Neural cell (in vitro differentiated cells): ENCODE measurements at regions not wholly inside any gene's neighbourhood (a gene's known extent, or its start where the extent isn't known, plus 50 kb on each side); places are given as distances from the start of the nearest gene placed in this dataset.

Experiments used
- H2AFZ ChIP-seq: fragments of 200-600, 300-800 bp; sonication (generic), shearing (Covaris generic); 2 replicates; pipeline ENCODE4 v1.6.0; 2014; ENCODE audit warnings: low read depth, mild to moderate bottlenecking, antibody characterized with exemption, low read length, moderate library complexity
- H3F3A ChIP-seq: fragments of 200-600 bp; shearing (Covaris generic); 2 replicates; pipeline ENCODE4 v1.6.1; 2016; ENCODE audit warnings: mild to moderate bottlenecking, moderate library complexity, mixed read lengths, antibody characterized with exemption, low read length; ENCODE audit not compliant: insufficient read depth, poor library complexity, severe bottlenecking
- H3K27ac ChIP-seq: fragments of 200-600, 300-800 bp; sonication (generic), shearing (Covaris generic); 2 replicates; pipeline ENCODE4 v1.5.1; 2014; ENCODE audit warnings: mild to moderate bottlenecking, low read length, moderate library complexity
- H3K27me3 ChIP-seq: fragments of 300-800, 200-600 bp; sonication (generic), shearing (Covaris generic); 2 replicates; pipeline ENCODE4 v1.6.0; 2014; ENCODE audit warnings: mild to moderate bottlenecking, low read depth, low read length, moderate library complexity; ENCODE audit not compliant: insufficient read depth
- H3K36me3 ChIP-seq: fragments of 300-800, 200-600 bp; sonication (generic), shearing (Covaris generic); 2 replicates; pipeline ENCODE4 v1.5.1; 2014; ENCODE audit warnings: mild to moderate bottlenecking, antibody characterized with exemption, low read length, moderate library complexity; ENCODE audit not compliant: insufficient read depth
- H3K4me2 ChIP-seq: fragments of 300-800, 200-600 bp; sonication (generic), shearing (Covaris generic); 2 replicates; pipeline ENCODE4 v1.6.0; 2014; ENCODE audit warnings: mild to moderate bottlenecking, low read length
- H3K4me3 ChIP-seq: fragments of 300-800, 200-600 bp; sonication (generic), shearing (Covaris generic); 2 replicates; pipeline ENCODE4 v1.5.1; 2014; ENCODE audit warnings: mild to moderate bottlenecking, low read length, moderate library complexity
- H3K79me2 ChIP-seq: fragments of 200-600 bp; shearing (Covaris generic); replicated peaks from 2 replicates; pipeline ENCODE4 v1.6.0; 2014; ENCODE audit warnings: mild to moderate bottlenecking, low read length, moderate library complexity; ENCODE audit not compliant: insufficient read depth
- H3K9ac ChIP-seq: fragments of 300-800, 200-600 bp; sonication (generic), shearing (Covaris generic); 2 replicates; pipeline ENCODE4 v1.6.1; 2016; ENCODE audit warnings: mild to moderate bottlenecking, low read length, mixed read lengths
- H3K9me2 ChIP-seq: fragments of 200-600 bp; shearing (Covaris generic); 2 replicates; pipeline ENCODE4 v1.6.1; 2016; ENCODE audit warnings: mild to moderate bottlenecking, low read length, mixed read lengths; ENCODE audit not compliant: insufficient read depth
- H3K9me3 ChIP-seq: fragments of 200-600, 300-800 bp; sonication (generic), shearing (Covaris generic); 2 replicates; pipeline ENCODE4 v1.6.1; 2016; ENCODE audit warnings: mild to moderate bottlenecking, mixed run types, low read length, moderate library complexity, mixed read lengths
- H4K20me1 ChIP-seq: fragments of 200-600 bp; shearing (Covaris generic); 2 replicates; pipeline ENCODE4 v1.6.1; 2016; ENCODE audit warnings: mild to moderate bottlenecking, mixed run types; ENCODE audit not compliant: insufficient read depth
- EP300 ChIP-seq: fragments of 450-650 bp; conservative IDR thresholded peaks from 2 replicates; pipeline ENCODE4 v1.6.1; 2014; ENCODE audit warnings: antibody characterized with exemption, mild to moderate bottlenecking, moderate library complexity; ENCODE audit not compliant: poor library complexity, severe bottlenecking
- EZH2 ChIP-seq: fragments of 200-600, 300-800 bp; shearing (Covaris generic), sonication (generic); IDR thresholded peaks from 2 replicates; pipeline ENCODE4 v1.6.1; 2014; ENCODE audit warnings: antibody characterized with exemption, low read length, borderline replicate concordance, mild to moderate bottlenecking; ENCODE audit not compliant: insufficient read depth, poor library complexity, severe bottlenecking
- MXI1 ChIP-seq: fragments of 450-650 bp; conservative IDR thresholded peaks from 2 replicates; pipeline ENCODE4 v1.6.1; 2014; ENCODE audit warnings: antibody characterized with exemption, mild to moderate bottlenecking; ENCODE audit not compliant: poor library complexity, severe bottlenecking
- POLR2AphosphoS5 ChIP-seq: IDR thresholded peaks from 2 replicates; pipeline ENCODE4 v1.6.1; 2012
- RAD21 ChIP-seq: fragments of 450-650 bp; conservative IDR thresholded peaks from 2 replicates; pipeline ENCODE4 v1.6.1; 2014; ENCODE audit warnings: antibody characterized with exemption, mild to moderate bottlenecking, moderate library complexity
- SMC3 ChIP-seq: fragments of 450-650 bp; conservative IDR thresholded peaks from 2 replicates; pipeline ENCODE4 v1.6.1; 2014; ENCODE audit warnings: antibody characterized with exemption, mild to moderate bottlenecking, moderate library complexity; ENCODE audit not compliant: poor library complexity
- TAF1 ChIP-seq: IDR thresholded peaks from 2 replicates; pipeline ENCODE4 v1.6.1; 2012; ENCODE audit warnings: low read depth
- TF ChIP-seq, protein P1 (sequence below): IDR thresholded peaks from 2 replicates; pipeline ENCODE4 v1.6.1; 2012; ENCODE audit warnings: borderline replicate concordance
- TF ChIP-seq, protein P2 (sequence below): fragments of 450-650 bp; IDR thresholded peaks from 2 replicates; pipeline ENCODE4 v1.5.1; 2014; ENCODE audit warnings: antibody characterized with exemption, mild to moderate bottlenecking, moderate library complexity; ENCODE audit not compliant: poor library complexity, severe bottlenecking

DNA sequence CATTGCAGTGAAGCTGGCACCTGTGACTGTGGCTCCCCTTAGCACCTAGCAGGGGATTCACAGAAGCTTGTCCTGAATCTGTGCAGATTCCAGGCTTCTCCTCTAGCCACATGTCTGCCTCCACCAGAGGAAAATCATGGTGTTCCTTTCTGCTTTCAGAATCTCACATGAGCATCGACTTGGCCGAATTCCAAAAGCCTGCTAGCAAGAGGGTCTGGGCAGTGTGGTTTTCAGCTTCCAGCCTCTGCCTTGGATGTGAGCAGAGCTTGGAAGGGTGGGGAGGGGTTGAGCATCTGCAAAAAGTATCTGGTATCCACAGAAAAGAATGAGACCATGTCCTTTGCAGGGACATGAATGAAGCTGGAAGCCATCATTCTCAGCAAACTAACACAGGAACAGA, 911.1 kb downstream of the TBC1D22A start:
- H3K79me2 ChIP-seq = no peaks in the 10 kb centered on the region
- H3K36me3 ChIP-seq = no peaks in the 10 kb centered on the region
- H3K27ac ChIP-seq = no peak overlapping the region
- no peaks in the 10 kb centered on the region for H3K9me2 ChIP-seq
- no peak overlapping the region for H3K4me2 ChIP-seq
- H3K9ac ChIP-seq = no peak overlapping the region
- no peaks in the 10 kb centered on the region for H4K20me1 ChIP-seq
- no peaks in the 10 kb centered on the region for H3K9me3 ChIP-seq
- no peak overlapping the region for H3K4me3 ChIP-seq
- no peaks in the 10 kb centered on the region for H3F3A ChIP-seq
- H3K27me3 ChIP-seq = no peaks in the 10 kb centered on the region
- TF ChIP-seq POLR2AphosphoS5 (no peak), EZH2 (no peak), SMC3 (no peak), TAF1 (no peak), MXI1 (no peak), EP300 (no peak), RAD21 (no peak)
- TF ChIP-seq, protein P1, sequence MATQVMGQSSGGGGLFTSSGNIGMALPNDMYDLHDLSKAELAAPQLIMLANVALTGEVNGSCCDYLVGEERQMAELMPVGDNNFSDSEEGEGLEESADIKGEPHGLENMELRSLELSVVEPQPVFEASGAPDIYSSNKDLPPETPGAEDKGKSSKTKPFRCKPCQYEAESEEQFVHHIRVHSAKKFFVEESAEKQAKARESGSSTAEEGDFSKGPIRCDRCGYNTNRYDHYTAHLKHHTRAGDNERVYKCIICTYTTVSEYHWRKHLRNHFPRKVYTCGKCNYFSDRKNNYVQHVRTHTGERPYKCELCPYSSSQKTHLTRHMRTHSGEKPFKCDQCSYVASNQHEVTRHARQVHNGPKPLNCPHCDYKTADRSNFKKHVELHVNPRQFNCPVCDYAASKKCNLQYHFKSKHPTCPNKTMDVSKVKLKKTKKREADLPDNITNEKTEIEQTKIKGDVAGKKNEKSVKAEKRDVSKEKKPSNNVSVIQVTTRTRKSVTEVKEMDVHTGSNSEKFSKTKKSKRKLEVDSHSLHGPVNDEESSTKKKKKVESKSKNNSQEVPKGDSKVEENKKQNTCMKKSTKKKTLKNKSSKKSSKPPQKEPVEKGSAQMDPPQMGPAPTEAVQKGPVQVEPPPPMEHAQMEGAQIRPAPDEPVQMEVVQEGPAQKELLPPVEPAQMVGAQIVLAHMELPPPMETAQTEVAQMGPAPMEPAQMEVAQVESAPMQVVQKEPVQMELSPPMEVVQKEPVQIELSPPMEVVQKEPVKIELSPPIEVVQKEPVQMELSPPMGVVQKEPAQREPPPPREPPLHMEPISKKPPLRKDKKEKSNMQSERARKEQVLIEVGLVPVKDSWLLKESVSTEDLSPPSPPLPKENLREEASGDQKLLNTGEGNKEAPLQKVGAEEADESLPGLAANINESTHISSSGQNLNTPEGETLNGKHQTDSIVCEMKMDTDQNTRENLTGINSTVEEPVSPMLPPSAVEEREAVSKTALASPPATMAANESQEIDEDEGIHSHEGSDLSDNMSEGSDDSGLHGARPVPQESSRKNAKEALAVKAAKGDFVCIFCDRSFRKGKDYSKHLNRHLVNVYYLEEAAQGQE = no peak
- TF ChIP-seq, protein P2, sequence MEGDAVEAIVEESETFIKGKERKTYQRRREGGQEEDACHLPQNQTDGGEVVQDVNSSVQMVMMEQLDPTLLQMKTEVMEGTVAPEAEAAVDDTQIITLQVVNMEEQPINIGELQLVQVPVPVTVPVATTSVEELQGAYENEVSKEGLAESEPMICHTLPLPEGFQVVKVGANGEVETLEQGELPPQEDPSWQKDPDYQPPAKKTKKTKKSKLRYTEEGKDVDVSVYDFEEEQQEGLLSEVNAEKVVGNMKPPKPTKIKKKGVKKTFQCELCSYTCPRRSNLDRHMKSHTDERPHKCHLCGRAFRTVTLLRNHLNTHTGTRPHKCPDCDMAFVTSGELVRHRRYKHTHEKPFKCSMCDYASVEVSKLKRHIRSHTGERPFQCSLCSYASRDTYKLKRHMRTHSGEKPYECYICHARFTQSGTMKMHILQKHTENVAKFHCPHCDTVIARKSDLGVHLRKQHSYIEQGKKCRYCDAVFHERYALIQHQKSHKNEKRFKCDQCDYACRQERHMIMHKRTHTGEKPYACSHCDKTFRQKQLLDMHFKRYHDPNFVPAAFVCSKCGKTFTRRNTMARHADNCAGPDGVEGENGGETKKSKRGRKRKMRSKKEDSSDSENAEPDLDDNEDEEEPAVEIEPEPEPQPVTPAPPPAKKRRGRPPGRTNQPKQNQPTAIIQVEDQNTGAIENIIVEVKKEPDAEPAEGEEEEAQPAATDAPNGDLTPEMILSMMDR = no peak
- no peak overlapping the region for H2AFZ ChIP-seq

DNA sequence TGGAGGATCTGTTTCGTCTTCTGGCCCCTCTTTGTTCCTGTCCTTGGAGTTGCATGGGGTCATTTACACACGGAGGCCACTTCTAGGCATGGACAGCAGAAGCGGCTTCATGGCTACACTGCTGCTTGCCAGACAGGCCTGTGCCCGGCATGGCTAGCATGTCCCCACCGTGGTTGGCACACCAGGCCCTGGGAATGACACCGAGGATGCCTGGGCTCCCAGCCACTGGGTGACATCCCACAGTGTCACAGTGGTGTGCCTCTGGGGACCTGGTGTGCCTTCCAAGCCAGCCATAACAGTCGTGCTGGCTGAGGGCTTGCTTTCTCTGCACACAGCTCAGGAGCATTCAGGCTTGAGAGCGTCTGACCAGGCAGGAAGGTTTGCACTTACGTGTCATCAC, 910.1 kb downstream of the TBC1D22A start:
- H4K20me1 ChIP-seq = no peaks in the 10 kb centered on the region
- H3K27ac ChIP-seq = no peak overlapping the region
- no peaks in the 10 kb centered on the region for H3F3A ChIP-seq
- H2AFZ ChIP-seq = no peak overlapping the region
- no peaks in the 10 kb centered on the region for H3K27me3 ChIP-seq
- no peaks in the 10 kb centered on the region for H3K9me3 ChIP-seq
- no peak overlapping the region for H3K9ac ChIP-seq
- H3K4me2 ChIP-seq = no peak overlapping the region
- no peaks in the 10 kb centered on the region for H3K79me2 ChIP-seq
- TF ChIP-seq MXI1 = no peak
- TF ChIP-seq, protein P1 = no peak
- TF ChIP-seq TAF1 = no peak
- no peak for TF ChIP-seq EZH2
- TF ChIP-seq, protein P2 = no peak
- TF ChIP-seq RAD21 = no peak
- no peak for TF ChIP-seq SMC3
- no peaks in the 10 kb centered on the region for H3K9me2 ChIP-seq
- H3K4me3 ChIP-seq = no peak overlapping the region
- no peaks in the 10 kb centered on the region for H3K36me3 ChIP-seq
